ENCODE measurements at regions not wholly inside any gene's neighbourhood (a gene's known extent, or its start where the extent isn't known, plus 50 kb on each side); places are given as distances from the start of the nearest gene placed in this dataset.

DNA sequence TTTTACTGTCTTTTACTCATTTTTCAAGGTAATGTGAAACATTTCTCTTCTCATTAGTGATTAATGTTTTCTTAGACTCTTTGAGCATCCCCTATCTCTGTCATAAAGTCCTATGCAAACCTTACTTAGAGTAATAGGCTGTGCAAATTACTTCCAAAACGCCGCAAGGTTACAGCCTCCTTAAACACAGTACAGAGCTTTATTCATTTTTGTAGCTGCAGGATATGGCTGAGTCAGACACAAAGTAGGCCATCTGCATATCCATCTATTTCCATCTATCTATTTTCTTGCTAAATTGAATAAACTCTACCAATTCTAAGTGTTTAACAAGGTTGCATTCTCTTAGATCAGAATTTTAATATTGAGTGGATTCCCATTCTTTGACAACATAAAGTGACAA lies 335.6 kb upstream of the SLC16A7 start:
- DNase-seq (ENCODE audit: low read depth in 4 of 4, low spot score in 3 of 4), result no peak

DNA sequence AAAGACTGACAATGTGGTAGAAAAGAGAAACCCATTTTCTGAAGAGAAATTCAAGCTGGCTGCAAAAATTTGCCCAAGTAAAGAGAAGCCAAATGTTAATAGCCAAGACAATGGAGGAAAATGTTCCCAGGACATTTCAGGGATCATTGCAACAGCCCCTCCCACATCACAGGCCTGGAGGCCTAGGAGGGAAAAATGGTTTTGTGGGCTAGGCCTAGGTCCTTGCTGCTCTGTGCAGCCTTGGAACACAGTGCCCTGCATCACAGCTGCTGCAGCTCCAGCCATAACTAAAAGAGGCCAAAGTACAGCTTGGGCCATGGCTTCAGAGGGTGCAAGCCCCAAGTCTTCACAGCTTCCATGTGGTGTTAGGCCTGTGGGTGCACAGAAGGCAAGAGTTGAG lies 332.4 kb upstream of the LRIG3 start:
- no peak for DNase-seq (ENCODE audit: low read depth in 4 of 4, low spot score in 3 of 4)

DNA sequence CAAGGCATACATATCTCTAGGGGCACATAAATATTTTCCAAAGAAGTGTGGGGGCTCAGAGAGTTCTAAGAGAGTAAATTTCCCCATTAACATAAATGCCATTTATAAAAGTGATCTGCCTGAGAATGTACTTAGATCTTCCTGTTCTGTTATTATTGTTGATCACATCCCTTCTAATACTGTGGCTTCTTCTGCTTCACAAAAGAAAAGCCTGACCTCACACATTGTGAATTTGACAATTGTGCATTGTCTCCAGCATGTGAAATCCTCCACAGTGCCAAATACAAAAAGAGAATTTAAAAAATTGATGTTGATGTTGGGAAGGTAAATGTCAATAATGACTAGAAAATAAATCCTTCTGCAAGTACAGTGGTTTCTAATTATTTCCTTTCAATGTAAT lies 330.5 kb upstream of the LRIG3 start:
- no peak for DNase-seq (ENCODE audit: low read depth in 4 of 4, low spot score in 3 of 4)

DNA sequence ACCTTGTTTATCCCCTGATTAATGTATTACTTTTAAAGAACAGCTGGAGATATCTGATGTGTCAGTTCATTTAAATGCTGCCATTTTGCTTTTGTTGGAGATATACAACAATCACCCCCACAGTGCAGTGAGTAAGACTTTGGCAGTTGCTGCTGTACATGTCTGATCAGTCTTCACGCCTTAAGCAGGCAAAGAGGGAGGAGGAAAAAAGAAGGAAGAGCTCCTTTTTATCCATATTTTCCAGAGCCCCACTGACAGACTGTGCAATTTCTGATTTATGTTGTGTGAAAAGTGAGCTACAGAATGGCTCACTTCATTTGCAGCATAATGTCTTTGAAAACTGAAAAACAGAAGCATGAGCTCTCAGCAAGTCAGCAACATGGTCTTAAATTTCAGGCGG lies 319.7 kb upstream of the LRIG3 start:
- DNase-seq (ENCODE audit: low read depth in 4 of 4, low spot score in 3 of 4), result no peak

DNA sequence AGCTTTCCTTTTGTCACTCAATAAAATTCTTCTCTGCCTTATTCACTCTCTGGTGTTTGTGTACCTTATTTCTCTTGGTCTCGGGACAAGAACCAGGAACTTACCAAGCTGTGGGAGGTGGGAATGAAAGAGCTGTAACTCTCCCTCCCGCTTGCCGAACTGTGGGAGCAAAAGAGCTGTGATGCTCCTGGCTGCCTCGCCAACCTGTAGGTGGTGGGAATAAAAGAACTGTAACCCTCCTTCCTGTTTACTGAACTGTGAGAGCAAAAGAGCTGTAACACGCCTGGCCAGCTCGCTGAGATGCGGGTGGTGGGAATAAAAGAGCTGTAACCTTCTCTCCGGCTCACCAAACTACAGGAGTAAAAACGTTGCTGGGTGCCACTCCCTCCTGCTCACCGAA lies 314.1 kb upstream of the LRIG3 start:
- DNase-seq (ENCODE audit: low read depth in 4 of 4, low spot score in 3 of 4), result no peak

DNA sequence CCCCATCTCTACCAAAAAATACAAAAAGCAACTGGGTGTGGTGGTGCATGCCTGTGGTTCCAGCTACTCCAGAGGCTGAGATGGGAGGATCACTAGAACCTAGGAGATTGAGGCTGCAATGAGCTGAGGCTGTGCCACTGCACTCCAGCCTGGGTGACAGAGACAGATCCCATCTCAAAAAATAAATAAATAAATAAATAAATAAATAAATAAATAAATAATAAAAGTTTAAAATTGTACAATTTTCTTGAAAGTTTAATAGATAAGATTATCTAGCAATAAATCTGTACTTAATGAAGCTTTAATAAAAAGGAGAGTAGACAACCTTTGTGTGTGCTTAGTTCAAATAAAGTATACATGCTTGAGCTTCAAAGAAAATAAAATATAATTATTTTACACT lies 310.0 kb upstream of the LRIG3 start:
- DNase-seq (ENCODE audit: low read depth in 4 of 4, low spot score in 3 of 4), result no peak

DNA sequence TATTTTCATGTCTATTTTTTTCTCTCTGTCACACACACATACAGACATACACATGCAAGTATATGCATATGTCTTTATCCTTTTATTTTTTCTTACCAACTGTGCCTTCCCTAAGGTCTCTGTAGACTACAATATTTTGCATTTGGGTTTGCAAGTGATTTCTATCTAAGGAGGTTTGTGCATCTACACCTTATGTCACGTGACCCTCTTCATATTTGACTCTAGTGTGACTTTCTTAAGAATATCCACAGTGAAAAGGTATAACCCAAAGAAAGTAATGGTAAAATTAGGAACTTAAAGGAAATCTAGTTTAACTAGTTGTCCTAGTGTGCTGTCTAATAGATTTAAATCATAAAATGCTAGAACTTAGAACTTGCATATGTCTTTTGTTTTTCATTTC lies 298.8 kb upstream of the LRIG3 start:
- no peak for DNase-seq (ENCODE audit: low read depth in 4 of 4, low spot score in 3 of 4)

DNA sequence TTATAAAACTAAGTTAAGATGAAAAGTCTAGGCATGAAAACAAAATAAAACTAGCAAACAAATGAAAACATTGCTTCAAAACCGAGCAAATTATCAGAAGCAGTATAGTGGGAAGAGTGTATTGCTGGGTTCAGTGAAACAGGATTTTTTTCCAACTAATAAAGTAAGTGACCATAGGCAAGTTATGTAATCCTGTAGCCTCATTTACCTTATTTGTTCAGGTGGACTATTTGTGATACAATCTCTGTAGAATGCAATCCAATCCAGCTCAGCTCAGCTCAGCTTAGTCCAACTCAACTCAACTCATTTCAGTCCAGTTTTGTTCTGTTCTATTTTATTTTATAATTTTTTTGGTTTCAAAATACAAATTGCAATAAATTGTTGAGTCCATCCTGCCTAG lies 276.7 kb upstream of the LRIG3 start:
- no peak for DNase-seq (ENCODE audit: low read depth in 4 of 4, low spot score in 3 of 4)

DNA sequence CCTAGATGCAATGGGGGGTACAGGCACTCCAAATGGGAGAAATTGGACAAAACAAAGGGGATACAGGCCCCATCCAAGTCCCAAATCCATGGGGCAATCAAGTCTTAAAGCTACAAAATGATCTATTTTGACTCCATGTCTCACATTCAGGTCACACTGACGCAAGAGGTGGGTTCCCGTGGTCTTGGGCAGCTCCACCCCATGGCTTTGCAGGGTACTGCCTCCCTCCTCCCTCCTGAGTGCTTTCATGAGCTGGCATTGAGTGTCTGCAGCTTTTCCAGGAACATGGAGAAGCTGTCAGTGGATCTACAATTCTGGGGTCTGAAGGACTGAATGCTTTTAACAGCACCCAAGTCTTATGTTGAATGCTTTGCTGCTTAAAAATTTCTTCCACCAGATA lies 274.5 kb upstream of the LRIG3 start:
- DNase-seq (ENCODE audit: low read depth in 4 of 4, low spot score in 3 of 4), result no peak

DNA sequence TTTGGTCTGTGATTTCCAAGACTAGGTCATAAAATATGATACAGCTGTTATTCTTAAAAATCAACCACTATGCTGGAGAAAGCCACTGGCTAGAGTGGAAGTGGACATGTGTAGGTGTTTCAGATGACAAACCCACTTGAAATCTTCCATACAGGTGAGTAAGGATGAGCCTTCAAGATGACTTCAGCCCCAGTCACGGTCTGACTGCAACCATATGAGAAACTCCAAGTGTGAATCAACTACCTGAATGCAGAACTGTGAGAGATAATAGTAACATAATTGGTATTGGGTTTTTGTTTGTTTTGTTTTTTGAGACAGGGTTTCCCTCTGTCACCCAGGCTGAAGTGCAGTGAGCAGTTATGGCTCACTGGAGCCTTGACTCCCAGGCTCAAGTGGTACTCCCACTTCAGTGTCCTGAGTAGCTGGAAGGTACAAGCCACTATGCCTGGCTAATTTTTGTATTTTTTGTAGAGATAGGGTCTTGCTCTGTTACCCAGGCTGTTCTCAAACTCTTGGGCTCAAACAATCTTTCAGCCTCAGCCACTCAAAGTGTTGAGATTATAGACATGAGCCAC lies 273.3 kb upstream of the LRIG3 start:
- no peak for DNase-seq (ENCODE audit: low read depth in 4 of 4, low spot score in 3 of 4)

DNA sequence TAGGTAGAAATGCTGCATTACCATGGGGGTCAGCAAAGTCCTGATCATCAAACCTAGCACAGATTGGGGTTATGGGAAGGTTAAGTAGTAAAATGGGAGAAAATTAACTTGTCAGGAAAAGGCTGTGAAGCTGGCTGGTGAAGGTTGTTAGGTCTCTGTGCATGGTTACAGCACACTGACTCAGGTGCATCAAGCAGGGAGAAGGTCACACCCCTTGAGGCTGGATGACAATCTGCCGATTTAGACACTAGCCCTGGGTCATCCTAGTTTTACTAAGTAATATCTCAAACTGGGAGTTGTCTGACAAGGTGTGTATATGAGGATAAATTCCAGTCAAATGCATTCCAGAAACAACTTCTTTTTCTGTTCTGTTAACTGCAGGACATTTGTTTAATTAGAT lies 271.1 kb upstream of the LRIG3 start:
- no peak for DNase-seq (ENCODE audit: low read depth in 4 of 4, low spot score in 3 of 4)

DNA sequence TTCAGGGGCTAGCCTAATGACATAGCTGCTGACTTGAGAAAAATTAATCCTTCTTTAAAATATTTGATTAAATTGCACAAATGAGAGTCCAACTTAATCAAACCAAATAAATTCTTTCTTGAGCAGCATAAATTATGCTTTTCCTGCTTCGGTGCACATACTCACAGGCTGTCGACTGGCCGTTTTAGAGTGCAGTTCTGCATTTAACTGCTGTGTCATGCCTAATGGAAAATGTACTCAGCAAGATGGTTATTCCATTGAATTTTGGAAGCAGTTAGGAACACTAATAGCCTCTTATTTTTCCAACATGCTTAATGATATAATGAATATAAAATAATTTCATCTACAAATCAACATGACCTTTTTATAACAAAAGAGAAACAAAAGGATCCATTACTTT lies 266.1 kb upstream of the LRIG3 start:
- no peak for DNase-seq (ENCODE audit: low read depth in 4 of 4, low spot score in 3 of 4)

DNA sequence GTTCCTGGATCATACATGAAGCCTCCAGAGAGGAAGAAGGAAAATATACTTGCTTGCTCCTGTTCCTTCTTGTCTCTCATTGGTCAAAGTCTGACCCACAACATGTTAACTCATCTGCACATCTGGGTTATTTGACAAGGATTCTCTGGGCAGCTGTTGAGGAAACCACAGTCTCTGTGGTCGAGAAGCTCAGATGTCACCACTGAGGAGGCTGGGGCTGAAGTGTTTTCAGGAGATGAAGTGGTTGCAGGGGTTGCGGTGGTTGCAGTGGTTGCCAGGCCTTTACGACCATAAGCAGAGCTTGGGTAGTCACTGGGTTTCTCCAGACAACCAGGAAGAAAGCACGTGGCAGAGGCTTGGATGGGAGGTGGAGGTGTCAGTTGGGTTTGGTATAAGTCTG lies 265.0 kb upstream of the LRIG3 start:
- DNase-seq (ENCODE audit: low read depth in 4 of 4, low spot score in 3 of 4), result no peak

DNA sequence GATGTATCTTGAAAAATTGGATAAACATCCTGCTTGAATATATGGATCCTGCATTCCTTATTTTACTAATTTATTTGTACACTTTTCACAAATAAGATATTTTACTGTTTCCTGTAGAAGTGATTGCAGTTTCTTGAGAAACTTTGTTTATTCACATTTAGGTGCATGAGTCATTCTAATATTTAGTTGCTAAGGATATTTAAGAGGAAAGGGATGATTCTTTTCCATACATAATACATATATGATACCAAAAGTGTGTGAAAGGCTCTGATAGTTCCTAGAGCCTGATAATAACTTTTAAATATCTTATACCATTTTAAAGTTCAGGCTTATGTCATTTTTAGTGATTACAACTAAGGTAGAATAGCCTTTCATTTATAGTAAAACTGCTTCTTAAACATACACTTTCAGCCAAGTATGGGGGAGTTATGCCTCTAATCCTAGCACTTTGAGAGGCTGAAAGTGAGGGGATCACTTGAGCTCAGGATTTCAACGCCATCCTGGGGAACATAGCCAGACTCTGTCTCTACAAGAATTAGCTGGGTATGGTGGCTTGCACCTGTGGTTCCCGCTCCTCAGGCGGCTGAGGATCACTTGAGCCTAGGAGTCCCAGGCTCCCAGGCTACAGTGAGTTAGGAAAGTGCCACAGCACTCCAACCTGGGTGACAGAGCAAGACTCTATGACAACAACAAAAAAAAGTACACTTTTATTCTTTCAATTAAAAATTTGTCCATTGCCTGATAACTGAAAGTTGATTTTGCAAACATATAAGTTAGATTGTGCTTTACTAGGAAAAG lies 262.6 kb upstream of the LRIG3 start:
- DNase-seq (ENCODE audit: low read depth in 4 of 4, low spot score in 3 of 4), result no peak

DNA sequence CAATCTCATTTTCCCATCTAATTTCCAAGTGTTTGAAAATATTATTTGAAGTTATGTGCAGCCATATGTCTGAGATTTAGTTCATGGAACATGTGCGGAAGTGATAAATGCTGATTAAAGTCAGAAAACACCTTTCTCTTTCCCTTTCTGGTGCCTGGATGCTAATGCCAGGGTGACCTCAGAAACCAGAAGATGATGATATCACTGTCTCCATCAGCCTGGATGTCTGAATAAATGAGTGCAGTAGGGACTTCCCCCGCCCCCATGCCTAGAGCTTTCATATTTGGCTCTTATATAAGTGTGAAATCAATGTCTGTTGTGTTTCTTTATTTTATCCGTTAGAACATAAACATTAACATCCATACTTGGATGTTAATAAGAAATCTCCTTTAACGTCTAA lies 261.9 kb upstream of the LRIG3 start:
- DNase-seq (ENCODE audit: low read depth in 4 of 4, low spot score in 3 of 4), result no peak

DNA sequence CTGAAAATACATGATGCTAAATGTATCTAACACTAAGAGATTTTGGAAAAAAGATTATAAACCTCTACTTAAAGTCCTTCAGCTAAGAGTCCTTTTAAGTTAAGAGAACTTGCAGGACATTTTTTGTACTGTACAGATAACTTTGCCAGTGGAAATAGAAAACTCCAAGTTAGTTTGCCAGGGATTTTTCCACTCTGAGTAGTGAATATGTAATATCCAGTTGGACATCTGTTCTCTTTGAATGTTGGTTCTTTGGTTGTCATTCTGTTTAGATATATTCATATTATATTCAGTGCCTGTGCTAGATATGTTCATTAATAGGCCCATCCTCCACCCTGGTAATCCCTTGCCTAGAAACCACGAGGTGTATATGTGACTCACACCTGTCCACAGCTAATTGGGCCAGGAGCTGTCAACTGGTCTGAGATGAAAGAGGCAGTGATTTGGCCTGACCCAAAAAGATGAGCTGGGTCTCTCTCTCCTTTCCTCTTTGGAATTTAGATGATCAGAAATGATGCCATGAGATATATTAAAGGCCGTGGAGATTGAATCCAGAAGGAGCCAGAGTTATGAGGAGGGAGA lies 261.0 kb upstream of the LRIG3 start:
- no peak for DNase-seq (ENCODE audit: low read depth in 4 of 4, low spot score in 3 of 4)

DNA sequence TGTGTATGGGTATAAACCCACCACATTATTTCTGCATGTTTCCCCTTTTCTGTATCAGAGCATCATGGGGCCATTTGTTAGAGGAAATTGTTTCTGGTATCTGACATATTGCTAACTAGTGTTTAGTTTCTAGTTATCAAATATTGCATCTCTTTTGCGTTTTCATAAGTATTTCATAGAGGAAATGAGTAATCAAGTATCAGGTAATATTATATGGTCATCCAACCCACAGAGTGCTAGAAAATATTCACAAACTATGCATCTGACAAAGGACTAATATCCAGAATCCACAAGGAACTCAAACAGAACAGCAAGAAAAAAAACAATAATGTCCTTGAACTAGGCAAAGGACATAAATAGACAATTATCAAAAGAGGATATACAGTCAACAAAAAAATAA lies 258.9 kb upstream of the LRIG3 start:
- no peak for DNase-seq (ENCODE audit: low read depth in 4 of 4, low spot score in 3 of 4)

DNA sequence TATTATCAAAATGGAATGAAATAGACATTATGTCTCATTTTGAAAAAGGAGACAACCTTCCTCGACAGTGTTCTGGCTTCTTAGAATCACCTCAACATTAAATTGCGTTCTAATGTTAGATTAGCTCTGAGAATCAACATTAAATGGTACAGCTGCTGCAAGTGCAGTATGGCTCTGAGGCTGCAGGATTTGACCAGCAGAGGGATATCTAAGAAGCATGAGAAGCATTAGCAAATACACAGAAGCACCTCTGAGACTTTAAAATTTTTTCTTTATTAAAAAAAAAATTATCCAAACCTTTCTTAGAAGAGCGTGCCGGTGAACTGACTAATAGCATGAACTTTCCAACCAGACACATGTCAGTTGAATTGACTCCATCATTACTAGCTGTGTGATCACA lies 253.4 kb upstream of the LRIG3 start:
- DNase-seq (ENCODE audit: low read depth in 4 of 4, low spot score in 3 of 4), result no peak

DNA sequence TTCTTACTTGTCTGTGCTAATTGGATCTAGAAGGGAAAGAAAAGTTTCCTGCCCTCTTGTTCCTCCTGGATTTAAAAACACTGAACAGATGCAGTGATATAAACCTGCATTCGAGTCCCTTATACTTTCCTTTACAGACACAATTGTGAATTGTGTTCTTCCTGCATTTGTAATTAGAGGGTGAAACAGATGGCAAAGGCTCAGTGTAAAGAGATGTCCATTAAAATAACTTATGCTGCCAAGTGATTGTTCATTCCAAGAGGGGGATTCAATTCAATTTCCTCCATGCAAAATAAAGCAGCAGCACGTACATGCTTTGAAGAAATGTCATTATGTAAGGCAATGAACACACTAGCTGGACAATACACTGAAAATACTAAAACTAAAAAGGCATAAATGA lies 248.3 kb upstream of the LRIG3 start:
- no peak for DNase-seq (ENCODE audit: low read depth in 4 of 4, low spot score in 3 of 4)

DNA sequence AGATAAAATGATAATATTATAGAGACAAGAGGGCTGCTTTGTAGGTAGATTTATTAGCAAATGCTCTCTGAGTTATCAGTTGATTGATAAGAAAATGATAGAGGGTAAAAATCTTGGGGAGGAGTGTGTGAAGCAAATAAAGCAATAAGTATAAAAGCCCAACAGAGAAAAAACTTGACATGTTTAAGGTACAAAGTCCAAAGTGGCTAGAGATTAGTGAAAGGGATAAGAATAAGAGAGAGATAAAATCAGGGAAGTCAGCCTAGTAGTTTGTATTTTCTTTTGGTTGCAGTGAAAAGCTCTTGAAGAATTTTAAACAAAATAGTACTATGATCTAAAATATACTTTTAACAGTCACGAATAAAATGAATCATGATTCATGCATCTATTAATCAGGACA lies 246.2 kb upstream of the LRIG3 start:
- DNase-seq (ENCODE audit: low read depth in 4 of 4, low spot score in 3 of 4), result no peak

DNA sequence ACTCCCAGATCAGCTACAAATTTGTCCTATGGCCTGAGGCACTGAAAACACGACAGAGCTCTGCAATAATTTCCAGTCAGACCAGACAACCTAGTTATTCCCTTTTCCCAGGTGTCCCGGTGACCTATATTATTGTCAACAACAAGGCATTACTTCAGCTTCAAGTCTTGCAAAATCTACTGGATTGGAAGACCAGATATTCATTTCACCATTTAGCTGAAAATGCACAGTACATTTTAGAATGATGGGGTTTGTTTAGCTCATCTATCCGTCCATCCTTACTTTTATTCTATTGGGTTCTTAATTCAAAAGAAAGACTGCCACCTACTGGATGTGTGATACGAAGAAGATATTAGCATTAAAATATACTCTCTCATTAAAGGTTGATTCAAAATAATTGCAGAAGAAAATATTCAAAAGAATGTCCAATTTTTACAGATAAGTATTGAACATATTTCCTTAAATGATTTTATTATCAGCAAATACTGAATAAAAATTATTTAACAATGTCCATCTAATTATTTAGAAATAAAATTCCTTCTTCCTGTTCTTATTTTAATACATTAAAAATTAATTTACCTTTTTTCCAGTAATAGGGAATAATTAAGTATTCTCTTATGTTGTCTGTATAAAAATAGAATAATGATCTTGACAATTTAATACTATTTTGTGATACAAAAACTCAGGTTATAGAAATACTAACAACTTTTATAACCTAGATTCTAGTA lies 244.9 kb upstream of the LRIG3 start:
- DNase-seq (ENCODE audit: low read depth in 4 of 4, low spot score in 3 of 4), result no peak

DNA sequence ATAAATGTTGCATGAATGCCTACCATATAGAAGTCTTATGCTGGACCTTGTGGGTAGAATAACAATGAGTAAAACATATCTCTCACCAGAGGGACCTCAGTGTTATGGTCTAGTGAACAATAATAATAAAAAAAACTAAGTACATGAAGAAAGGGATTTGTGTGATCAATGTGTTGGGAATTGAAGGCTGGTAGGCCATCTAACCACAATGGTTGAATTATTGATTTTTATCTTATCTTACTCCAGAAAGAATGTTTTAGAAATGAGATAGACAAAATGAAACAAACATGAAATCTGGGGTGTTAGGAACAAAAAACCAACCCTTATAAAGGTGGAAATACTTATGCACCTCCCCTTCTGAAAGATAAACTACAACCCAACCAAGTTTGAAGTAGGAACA lies 243.9 kb upstream of the LRIG3 start:
- no peak for DNase-seq (ENCODE audit: low read depth in 4 of 4, low spot score in 3 of 4)

Data from left renal pelvis (tissue), 4 donors.